GM19372 (cell line): ENCODE measurements at regions not wholly inside any gene's neighbourhood (a gene's known extent, or its start where the extent isn't known, plus 50 kb on each side); places are given as distances from the start of the nearest gene placed in this dataset.

ENCODE experiments used
- ATAC-seq: cut with Tn5 transposase; IDR thresholded peaks from one replicate; pipeline ENCODE4 v1.9.1; 2021; ENCODE audit warnings: mild to moderate bottlenecking, low read depth, moderate library complexity; ENCODE audit not compliant: unreplicated experiment

- ATAC-seq = no peak
Measured at GRCh38 chr3:8236264-8236663, 265.4 kb upstream of the LMCD1 start.

- no peak for ATAC-seq
Measured at GRCh38 chr3:8237893-8238292, 263.7 kb upstream of the LMCD1 start.

GRCh38 chr3:8238432-8238831 is 263.2 kb upstream of the LMCD1 start:
- ATAC-seq = no peak

- ATAC-seq = no peak
Measured at GRCh38 chr3:8239095-8239494, 262.5 kb upstream of the LMCD1 start.

- peak; percentile 98 for ATAC-seq
Measured at GRCh38 chr3:8239718-8240695, 261.6 kb upstream of the LMCD1 start.

- no peak for ATAC-seq
Measured at GRCh38 chr3:8246070-8246469, 255.6 kb upstream of the LMCD1 start.

- no peak for ATAC-seq
Measured at GRCh38 chr3:8253201-8253600, 248.4 kb upstream of the LMCD1 start.

- no peak for ATAC-seq
Measured at GRCh38 chr3:8254489-8254888, 247.1 kb upstream of the LMCD1 start.

GRCh38 chr3:8255725-8256124 is 245.9 kb upstream of the LMCD1 start:
- ATAC-seq = no peak

- ATAC-seq = no peak
Measured at GRCh38 chr3:8256441-8257071, 245.1 kb upstream of the LMCD1 start.

GRCh38 chr3:8261018-8261417 is 240.6 kb upstream of the LMCD1 start:
- no peak for ATAC-seq

- peak; percentile 53 for ATAC-seq
Measured at GRCh38 chr3:8266730-8267131, 234.9 kb upstream of the LMCD1 start.

GRCh38 chr3:8273479-8273878 is 228.1 kb upstream of the LMCD1 start:
- no peak for ATAC-seq

- no peak for ATAC-seq
Measured at GRCh38 chr3:8276056-8276455, 225.6 kb upstream of the LMCD1 start.

- ATAC-seq = no peak
Measured at GRCh38 chr3:8276506-8276905, 225.1 kb upstream of the LMCD1 start.

- no peak for ATAC-seq
Measured at GRCh38 chr3:8278448-8278847, 223.2 kb upstream of the LMCD1 start.

- ATAC-seq = no peak
Measured at GRCh38 chr3:8279476-8279875, 222.1 kb upstream of the LMCD1 start.

- no peak for ATAC-seq
Measured at GRCh38 chr3:8279886-8280550, 221.6 kb upstream of the LMCD1 start.

GRCh38 chr3:8282541-8283165 is 219.0 kb upstream of the LMCD1 start:
- ATAC-seq = no peak

GRCh38 chr3:8283193-8283592 is 218.4 kb upstream of the LMCD1 start:
- ATAC-seq = no peak

- no peak for ATAC-seq
Measured at GRCh38 chr3:8286086-8286485, 215.5 kb upstream of the LMCD1 start.
